ENCODE measurements at regions not wholly inside any gene's neighbourhood (a gene's known extent, or its start where the extent isn't known, plus 50 kb on each side); places are given as distances from the start of the nearest gene placed in this dataset.
A peak's percentile ranks its signal among the peaks of the same experiment; 100 is the strongest.

GRCh38 chr11:126127898-126128297 is 65.2 kb upstream of the CDON start:
- no peak for DNase-seq

- no peak for DNase-seq
These were observed 64.7 kb upstream of the CDON start for GRCh38 chr11:126127284-126127845.

- peak; percentile 16 for DNase-seq
These were observed 61.6 kb upstream of the CDON start for GRCh38 chr11:126124231-126124661.

- DNase-seq: no peak
These were observed 61.0 kb upstream of the CDON start for GRCh38 chr11:126123686-126124085.

GRCh38 chr11:126122863-126123262 is 60.2 kb upstream of the CDON start:
- no peak for DNase-seq

GRCh38 chr11:126121296-126121695 is 58.6 kb upstream of the CDON start:
- DNase-seq: no peak

- DNase-seq: no peak
These were observed 56.1 kb upstream of the CDON start for GRCh38 chr11:126118806-126119205.

- peak; percentile 71 for DNase-seq
These were observed 53.2 kb upstream of the CDON start for GRCh38 chr11:126115816-126116331.

GRCh38 chr11:126115127-126115495 is 52.4 kb upstream of the CDON start:
- DNase-seq: no peak

GRCh38 chr11:126114486-126115126 is 51.9 kb upstream of the CDON start:
- no peak for DNase-seq

GRCh38 chr11:126113963-126114362 is 51.3 kb upstream of the CDON start:
- no peak for DNase-seq

- peak; percentile 28 for DNase-seq
These were observed 50.9 kb upstream of the CDON start for GRCh38 chr11:126113515-126113957.

- DNase-seq: no peak
These were observed 50.3 kb upstream of the CDON start for GRCh38 chr11:126113012-126113411.

- no peak for DNase-seq
These were observed 49.9 kb upstream of the CDON start for GRCh38 chr11:126112547-126112946.

Data from NCI-H146 (cell line).